ENCODE measurements at regions not wholly inside any gene's neighbourhood (a gene's known extent, or its start where the extent isn't known, plus 50 kb on each side); places are given as distances from the start of the nearest gene placed in this dataset.

GRCh38 chr1:5503556-5504363, 488.5 kb downstream of the NPHP4 start:
- TF ChIP-seq, protein P1, sequence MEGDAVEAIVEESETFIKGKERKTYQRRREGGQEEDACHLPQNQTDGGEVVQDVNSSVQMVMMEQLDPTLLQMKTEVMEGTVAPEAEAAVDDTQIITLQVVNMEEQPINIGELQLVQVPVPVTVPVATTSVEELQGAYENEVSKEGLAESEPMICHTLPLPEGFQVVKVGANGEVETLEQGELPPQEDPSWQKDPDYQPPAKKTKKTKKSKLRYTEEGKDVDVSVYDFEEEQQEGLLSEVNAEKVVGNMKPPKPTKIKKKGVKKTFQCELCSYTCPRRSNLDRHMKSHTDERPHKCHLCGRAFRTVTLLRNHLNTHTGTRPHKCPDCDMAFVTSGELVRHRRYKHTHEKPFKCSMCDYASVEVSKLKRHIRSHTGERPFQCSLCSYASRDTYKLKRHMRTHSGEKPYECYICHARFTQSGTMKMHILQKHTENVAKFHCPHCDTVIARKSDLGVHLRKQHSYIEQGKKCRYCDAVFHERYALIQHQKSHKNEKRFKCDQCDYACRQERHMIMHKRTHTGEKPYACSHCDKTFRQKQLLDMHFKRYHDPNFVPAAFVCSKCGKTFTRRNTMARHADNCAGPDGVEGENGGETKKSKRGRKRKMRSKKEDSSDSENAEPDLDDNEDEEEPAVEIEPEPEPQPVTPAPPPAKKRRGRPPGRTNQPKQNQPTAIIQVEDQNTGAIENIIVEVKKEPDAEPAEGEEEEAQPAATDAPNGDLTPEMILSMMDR (IDR thresholded peaks at IDR 0.05; ENCODE audit: poor library complexity, severe bottlenecking), result no peak
- TF ChIP-seq EP300 (conservative IDR thresholded peaks at IDR 0.05; ENCODE audit: poor library complexity, severe bottlenecking) (no peak), POLR2AphosphoS5 (IDR thresholded peaks at IDR 0.05) (no peak), TAF1 (IDR thresholded peaks at IDR 0.05; ENCODE audit: low read depth) (no peak), REST (IDR thresholded peaks at IDR 0.05; ENCODE audit: borderline replicate concordance) (no peak)
